Suprapubic skin (tissue), 3 donors: ENCODE measurements at regions not wholly inside any gene's neighbourhood (a gene's known extent, or its start where the extent isn't known, plus 50 kb on each side); places are given as distances from the start of the nearest gene placed in this dataset.

Experiments
- POLR2AphosphoS5 ChIP-seq, 3 donors: sonication (generic); formaldehyde crosslinking; IDR thresholded peaks; one replicate each; pipeline ENCODE4 v1.6.1; 2017; ENCODE audit warnings: antibody characterized with exemption in 3 of 3
- TF ChIP-seq, protein P1 (sequence below), 2 donors: fragments of 200-600 bp in 1 of 2; fragments of 450-650 bp in 1 of 2; sonication (generic) in 1 of 2; IDR thresholded peaks; one replicate each; pipeline ENCODE4 v1.5.1; 2016 to 2019; ENCODE audit warnings: antibody characterized with exemption in 2 of 2, mild to moderate bottlenecking in 1 of 2, moderate library complexity in 1 of 2

DNA sequence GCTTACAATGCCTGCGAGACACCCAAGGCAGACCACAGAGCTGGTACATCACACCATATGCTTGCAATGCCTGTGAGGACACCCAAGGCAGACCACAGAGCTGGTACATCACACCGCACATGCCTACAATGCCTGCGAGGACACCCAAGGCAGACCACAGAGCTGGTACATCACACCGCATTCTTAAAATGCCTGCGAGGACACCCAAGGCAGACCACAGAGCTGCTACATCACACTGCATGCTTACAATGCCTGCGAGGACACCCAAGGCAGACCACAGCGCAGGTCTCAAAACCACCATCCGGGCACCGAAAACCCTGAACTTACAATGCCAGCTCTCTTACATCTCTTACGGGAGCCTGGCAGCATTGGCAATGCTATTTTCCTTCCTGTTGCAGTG is 799.6 kb downstream of the GALR1 start:
- TF ChIP-seq, protein P1, sequence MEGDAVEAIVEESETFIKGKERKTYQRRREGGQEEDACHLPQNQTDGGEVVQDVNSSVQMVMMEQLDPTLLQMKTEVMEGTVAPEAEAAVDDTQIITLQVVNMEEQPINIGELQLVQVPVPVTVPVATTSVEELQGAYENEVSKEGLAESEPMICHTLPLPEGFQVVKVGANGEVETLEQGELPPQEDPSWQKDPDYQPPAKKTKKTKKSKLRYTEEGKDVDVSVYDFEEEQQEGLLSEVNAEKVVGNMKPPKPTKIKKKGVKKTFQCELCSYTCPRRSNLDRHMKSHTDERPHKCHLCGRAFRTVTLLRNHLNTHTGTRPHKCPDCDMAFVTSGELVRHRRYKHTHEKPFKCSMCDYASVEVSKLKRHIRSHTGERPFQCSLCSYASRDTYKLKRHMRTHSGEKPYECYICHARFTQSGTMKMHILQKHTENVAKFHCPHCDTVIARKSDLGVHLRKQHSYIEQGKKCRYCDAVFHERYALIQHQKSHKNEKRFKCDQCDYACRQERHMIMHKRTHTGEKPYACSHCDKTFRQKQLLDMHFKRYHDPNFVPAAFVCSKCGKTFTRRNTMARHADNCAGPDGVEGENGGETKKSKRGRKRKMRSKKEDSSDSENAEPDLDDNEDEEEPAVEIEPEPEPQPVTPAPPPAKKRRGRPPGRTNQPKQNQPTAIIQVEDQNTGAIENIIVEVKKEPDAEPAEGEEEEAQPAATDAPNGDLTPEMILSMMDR (IDR thresholded peaks at IDR 0.05): no peak
- TF ChIP-seq POLR2AphosphoS5 (IDR thresholded peaks at IDR 0.05): no peak
